Smooth muscle cell (in vitro differentiated cells): ENCODE measurements at regions not wholly inside any gene's neighbourhood (a gene's known extent, or its start where the extent isn't known, plus 50 kb on each side); places are given as distances from the start of the nearest gene placed in this dataset.

Source experiments
- DNase-seq: peaks from one replicate; lab custom pipeline; 2025; ENCODE audit not compliant: unreplicated experiment; lab: John Stamatoyannopoulos, UW
- H2AFZ ChIP-seq: fragments of 200-600 bp; sonication (generic); 2 replicates; pipeline ENCODE4 v1.6.0; 2016; ENCODE audit warnings: antibody characterized with exemption, low read depth, mild to moderate bottlenecking
- H3F3A ChIP-seq: fragments of 200-600 bp; sonication (generic); 2 replicates; pipeline ENCODE4 v1.6.0; 2017; ENCODE audit warnings: antibody characterized with exemption, low read depth
- H3K27ac ChIP-seq: fragments of 200-600 bp; sonication (generic); 2 replicates; pipeline ENCODE4 v1.5.1; 2016; ENCODE audit warnings: low read depth, mild to moderate bottlenecking
- H3K27me3 ChIP-seq: fragments of 200-600 bp; sonication (generic); 2 replicates; pipeline ENCODE4 v1.6.1; 2016; ENCODE audit warnings: low read depth, mild to moderate bottlenecking
- H3K36me3 ChIP-seq: fragments of 200-600 bp; sonication (generic); 2 replicates; pipeline ENCODE4 v1.5.1; 2016; ENCODE audit warnings: low read depth
- H3K4me1 ChIP-seq: fragments of 200-600 bp; sonication (generic); 2 replicates; pipeline ENCODE4 v1.5.1; 2016; ENCODE audit warnings: low read depth
- H3K4me2 ChIP-seq: fragments of 200-600 bp; sonication (generic); 2 replicates; pipeline ENCODE4 v1.6.0; 2016; ENCODE audit warnings: mild to moderate bottlenecking
- H3K4me3 ChIP-seq: fragments of 200-600 bp; sonication (generic); 2 replicates; pipeline ENCODE4 v1.5.1; 2016; ENCODE audit warnings: mild to moderate bottlenecking
- H3K79me2 ChIP-seq: fragments of 200-600 bp; sonication (generic); 2 replicates; pipeline ENCODE4 v1.6.0; 2016; ENCODE audit warnings: low read depth, mild to moderate bottlenecking
- H3K9ac ChIP-seq: fragments of 200-600 bp; sonication (generic); 2 replicates; pipeline ENCODE4 v1.6.0; 2016; ENCODE audit warnings: low read depth
- H3K9me3 ChIP-seq: fragments of 200-600 bp; sonication (generic); replicated peaks from 2 replicates; pipeline ENCODE4 v1.5.1; 2016; ENCODE audit warnings: low read depth
- H4K20me1 ChIP-seq: fragments of 200-600 bp; sonication (generic); 2 replicates; pipeline ENCODE4 v1.6.0; 2016; ENCODE audit warnings: low read depth
- CTCF ChIP-seq: fragments of 200-600 bp; sonication (generic); IDR thresholded peaks from 2 replicates; pipeline ENCODE4 v1.5.1; 2017; ENCODE audit warnings: borderline replicate concordance, mild to moderate bottlenecking, antibody characterized with exemption; ENCODE audit not compliant: insufficient read depth, poor library complexity, severe bottlenecking
- WGBS: methylation state at CpG from one replicate; pipeline ENCODE4 v1.1.7; 2016; ENCODE audit warnings: low lambda C conversion rate; 5-methylcytosine and 5-hydroxymethylcytosine counted together

- no peak for DNase-seq
- Histone ChIP-seq H3K4me3 (no peak overlapping the region), H3K27me3 (no peaks in the 10 kb centered on the region), H3K9me3 (no peaks in the 10 kb centered on the region), H3K27ac (peak overlapping the region; percentile 90), H3K4me2 (peak overlapping the region; percentile 44), H3K79me2 (no peaks in the 10 kb centered on the region), H2AFZ (no peak overlapping the region), H3F3A (peaks cover 11% of the 10 kb centered on the region), H3K4me1 (no peaks in the 10 kb centered on the region), H4K20me1 (no peaks in the 10 kb centered on the region), H3K9ac (no peak overlapping the region), H3K36me3 (no peaks in the 10 kb centered on the region)
- 23% methylated on average over 7 of the region's 7 CpGs for WGBS
- no peak for TF ChIP-seq CTCF
Measured at GRCh38 chr7:41027428-41028115, 675.3 kb downstream of the INHBA start.

DNA sequence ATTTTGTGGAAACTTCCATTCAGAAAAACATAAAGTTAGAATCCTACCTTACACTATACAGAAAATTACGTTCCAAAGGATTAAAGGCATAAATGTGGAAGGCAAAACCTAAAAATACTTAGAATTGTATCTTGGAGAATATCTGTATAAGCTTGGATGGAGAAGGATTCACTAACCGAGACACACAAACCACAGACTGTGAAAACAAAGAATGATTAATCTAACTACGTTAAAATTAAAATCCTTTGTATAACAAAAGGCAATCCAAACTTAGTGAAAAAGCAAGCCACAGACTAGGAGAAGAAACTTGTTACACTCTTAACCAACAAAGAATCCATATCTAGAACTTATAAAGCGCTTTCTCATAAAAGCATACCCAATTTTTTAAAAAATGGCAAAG, 678.8 kb downstream of the INHBA start:
- Histone ChIP-seq H3K4me3 (no peak overlapping the region), H4K20me1 (no peaks in the 10 kb centered on the region), H3K36me3 (no peaks in the 10 kb centered on the region), H3K4me1 (no peaks in the 10 kb centered on the region), H3F3A (peaks cover 4% of the 10 kb centered on the region), H3K9ac (no peak overlapping the region), H3K9me3 (no peaks in the 10 kb centered on the region), H3K27ac (no peak overlapping the region), H3K27me3 (no peaks in the 10 kb centered on the region), H2AFZ (peak overlapping the region; percentile 26), H3K79me2 (no peaks in the 10 kb centered on the region), H3K4me2 (no peak overlapping the region)
- DNase-seq = no peak
- 66% methylated on average over 4 of the region's 4 CpGs for WGBS
- TF ChIP-seq CTCF = no peak

GRCh38 chr7:41020056-41020455, 682.8 kb downstream of the INHBA start:
- no peaks in the 10 kb centered on the region for H3K4me1 ChIP-seq
- TF ChIP-seq CTCF = no peak
- no peak overlapping the region for H3K4me3 ChIP-seq
- no peaks in the 10 kb centered on the region for H4K20me1 ChIP-seq
- H3F3A ChIP-seq = no peaks in the 10 kb centered on the region
- no peak overlapping the region for H3K4me2 ChIP-seq
- no peak overlapping the region for H3K9ac ChIP-seq
- H3K27ac ChIP-seq = no peak overlapping the region
- no peaks in the 10 kb centered on the region for H3K36me3 ChIP-seq
- no peaks in the 10 kb centered on the region for H3K9me3 ChIP-seq
- no peaks in the 10 kb centered on the region for H3K79me2 ChIP-seq
- 92% methylated on average over 1 of the region's 1 CpG for WGBS
- DNase-seq = no peak
- no peaks in the 10 kb centered on the region for H3K27me3 ChIP-seq
- H2AFZ ChIP-seq = peak overlapping the region; percentile 50

DNA sequence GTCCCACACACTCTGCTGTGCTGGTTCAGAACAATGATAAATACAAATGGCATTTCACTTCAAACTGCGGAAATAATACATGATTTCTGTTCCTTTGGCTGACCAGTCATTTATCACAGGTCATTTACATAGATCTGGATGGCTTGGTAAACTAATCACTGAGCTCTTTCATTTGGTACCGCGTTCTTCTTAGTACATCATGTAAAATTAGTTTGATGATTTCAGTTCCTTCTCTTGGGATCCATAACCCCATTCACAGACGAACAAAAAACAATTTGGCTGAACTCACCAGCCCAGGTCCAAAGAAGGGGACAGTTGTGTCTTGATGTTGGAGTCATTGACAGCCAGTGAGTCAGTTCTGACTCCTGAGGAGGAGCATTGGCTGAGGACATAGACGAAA, 689.8 kb downstream of the INHBA start:
- no peak for DNase-seq
- TF ChIP-seq CTCF = no peak
- Histone ChIP-seq H4K20me1 (no peaks in the 10 kb centered on the region), H3K36me3 (no peaks in the 10 kb centered on the region), H3K79me2 (no peaks in the 10 kb centered on the region), H3F3A (no peaks in the 10 kb centered on the region), H3K27me3 (no peaks in the 10 kb centered on the region), H3K9ac (no peak overlapping the region), H3K27ac (no peak overlapping the region), H3K4me2 (no peak overlapping the region), H2AFZ (no peak overlapping the region), H3K9me3 (no peaks in the 10 kb centered on the region), H3K4me3 (no peak overlapping the region), H3K4me1 (no peaks in the 10 kb centered on the region)
- WGBS = 96% methylated on average over 5 of the region's 5 CpGs
